GM12872 (cell line): ENCODE measurements at regions not wholly inside any gene's neighbourhood (a gene's known extent, or its start where the extent isn't known, plus 50 kb on each side); places are given as distances from the start of the nearest gene placed in this dataset.

Experiments used
- CTCF ChIP-seq: IDR thresholded peaks from 3 replicates; pipeline ENCODE4 v1.5.1; 2011; ENCODE audit warnings: low read depth, mild to moderate bottlenecking, low read length, moderate library complexity; ENCODE audit not compliant: insufficient read depth

- TF ChIP-seq CTCF = no peak
Observed at GRCh38 chr12:123100882-123101281, 50.0 kb downstream of the PITPNM2 start.

GRCh38 chr12:123100450-123100849 lies 50.4 kb downstream of the PITPNM2 start:
- TF ChIP-seq CTCF = no peak

GRCh38 chr12:123099560-123100192 lies 51.2 kb downstream of the PITPNM2 start:
- no peak for TF ChIP-seq CTCF

GRCh38 chr12:123098780-123099179 lies 52.1 kb downstream of the PITPNM2 start:
- no peak for TF ChIP-seq CTCF

GRCh38 chr12:123097561-123098084 lies 53.3 kb downstream of the PITPNM2 start:
- TF ChIP-seq CTCF = no peak

- TF ChIP-seq CTCF = no peak
Observed at GRCh38 chr12:123096741-123097140, 54.1 kb downstream of the PITPNM2 start.

GRCh38 chr12:123096182-123096581 lies 54.7 kb downstream of the PITPNM2 start:
- no peak for TF ChIP-seq CTCF
